Esophagus squamous epithelium (tissue), 5 donors: ENCODE measurements at regions not wholly inside any gene's neighbourhood (a gene's known extent, or its start where the extent isn't known, plus 50 kb on each side); places are given as distances from the start of the nearest gene placed in this dataset.

Experiments
- DNase-seq: peaks from one replicate; lab custom pipeline; 2025; lab: John Stamatoyannopoulos, UW
- H3K27ac ChIP-seq, 4 donors: fragments of 200-600 bp; sonication (generic); one replicate each; pipeline ENCODE4 v1.5.1; 2016 to 2019; ENCODE audit warnings: mild to moderate bottlenecking in 1 of 4
- H3K27me3 ChIP-seq, 4 donors: fragments of 200-600 bp; sonication (generic); 1 replicate in 3 of 4; 2 replicates in 1 of 4; pipeline versions ENCODE4 v1.5.1 to v1.6.0; 2017 to 2021; ENCODE audit warnings: antibody characterized with exemption in 1 of 4
- H3K36me3 ChIP-seq, 3 donors: fragments of 200-600 bp; sonication (generic); one replicate each; pipeline ENCODE4 v1.5.1; 2016 to 2019
- H3K4me1 ChIP-seq, 3 donors: fragments of 200-600 bp; sonication (generic); one replicate each; pipeline ENCODE4 v1.5.1; 2017 to 2019
- H3K4me3 ChIP-seq, 4 donors: fragments of 200-600 bp; sonication (generic); 1 replicate in 3 of 4; 2 replicates in 1 of 4; pipeline ENCODE4 v1.5.1; 2016 to 2019; ENCODE audit warnings: mild to moderate bottlenecking in 2 of 4, moderate library complexity in 1 of 4
- H3K9me3 ChIP-seq, 3 donors: fragments of 200-600 bp; sonication (generic); one replicate each; pipeline ENCODE4 v1.5.1; 2016 to 2019
- POLR2A ChIP-seq, 4 donors: fragments of 450-650 bp; IDR thresholded peaks; one replicate each; pipeline ENCODE4 v1.6.1; 2017; ENCODE audit warnings: antibody characterized with exemption in 4 of 4, mild to moderate bottlenecking in 4 of 4, moderate library complexity in 3 of 4
- WGBS, 2 donors: methylation state at CpG; one replicate each; pipeline ENCODE4 v1.1.5; 2018; 5-methylcytosine and 5-hydroxymethylcytosine counted together
- intact Hi-C: fragments of 100-400 bp; cut with DNase I; formaldehyde crosslinking; loops from one replicate; pipeline ENCODE4 v1.15.0; 2022
- TF ChIP-seq, protein P1 (sequence below), 6 experiments: fragments of 450-650 bp in 4 of 6; fragments of 200-600 bp in 2 of 6; sonication (generic) in 2 of 6; IDR thresholded peaks; one replicate each; pipeline ENCODE4 v1.5.1; 2016 to 2019; ENCODE audit warnings: antibody characterized with exemption in 6 of 6, mild to moderate bottlenecking in 4 of 6, moderate library complexity in 4 of 6
- donor health status: DM: yes; HTN: yes; CAD: no.

GRCh38 chr5:108484035-108484434, 102.1 kb upstream of the FBXL17 start:
- TF ChIP-seq, protein P1, sequence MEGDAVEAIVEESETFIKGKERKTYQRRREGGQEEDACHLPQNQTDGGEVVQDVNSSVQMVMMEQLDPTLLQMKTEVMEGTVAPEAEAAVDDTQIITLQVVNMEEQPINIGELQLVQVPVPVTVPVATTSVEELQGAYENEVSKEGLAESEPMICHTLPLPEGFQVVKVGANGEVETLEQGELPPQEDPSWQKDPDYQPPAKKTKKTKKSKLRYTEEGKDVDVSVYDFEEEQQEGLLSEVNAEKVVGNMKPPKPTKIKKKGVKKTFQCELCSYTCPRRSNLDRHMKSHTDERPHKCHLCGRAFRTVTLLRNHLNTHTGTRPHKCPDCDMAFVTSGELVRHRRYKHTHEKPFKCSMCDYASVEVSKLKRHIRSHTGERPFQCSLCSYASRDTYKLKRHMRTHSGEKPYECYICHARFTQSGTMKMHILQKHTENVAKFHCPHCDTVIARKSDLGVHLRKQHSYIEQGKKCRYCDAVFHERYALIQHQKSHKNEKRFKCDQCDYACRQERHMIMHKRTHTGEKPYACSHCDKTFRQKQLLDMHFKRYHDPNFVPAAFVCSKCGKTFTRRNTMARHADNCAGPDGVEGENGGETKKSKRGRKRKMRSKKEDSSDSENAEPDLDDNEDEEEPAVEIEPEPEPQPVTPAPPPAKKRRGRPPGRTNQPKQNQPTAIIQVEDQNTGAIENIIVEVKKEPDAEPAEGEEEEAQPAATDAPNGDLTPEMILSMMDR (IDR thresholded peaks at IDR 0.05) = no peak
- Histone ChIP-seq H3K4me3 (no peak overlapping the region), H3K4me1 (no peaks in the 10 kb centered on the region), H3K27me3 (no peaks in the 10 kb centered on the region), H3K36me3 (no peaks in the 10 kb centered on the region), H3K9me3 (no peaks in the 10 kb centered on the region), H3K27ac (no peak overlapping the region)
- no peak for DNase-seq
- intact Hi-C loops = no loop called here
- WGBS, 2 donors = 71 to 76% methylated on average over 3 of the region's 3 CpGs

- no peaks in the 10 kb centered on the region for H3K9me3 ChIP-seq
- TF ChIP-seq, protein P1 (IDR thresholded peaks at IDR 0.05) = no peak
- no peak for TF ChIP-seq POLR2A (IDR thresholded peaks at IDR 0.05)
- no peak for DNase-seq
- H3K36me3 ChIP-seq = no peaks in the 10 kb centered on the region
- 31 to 35% methylated on average over 8 of the region's 8 CpGs for WGBS, 2 donors
- no peaks in the 10 kb centered on the region for H3K4me1 ChIP-seq
- no peak overlapping the region for H3K27ac ChIP-seq
- no peaks in the 10 kb centered on the region for H3K27me3 ChIP-seq
- intact Hi-C loops = no loop called here
- no peak overlapping the region for H3K4me3 ChIP-seq
Observed at GRCh38 chr5:108481355-108481931, 99.5 kb upstream of the FBXL17 start.

DNA sequence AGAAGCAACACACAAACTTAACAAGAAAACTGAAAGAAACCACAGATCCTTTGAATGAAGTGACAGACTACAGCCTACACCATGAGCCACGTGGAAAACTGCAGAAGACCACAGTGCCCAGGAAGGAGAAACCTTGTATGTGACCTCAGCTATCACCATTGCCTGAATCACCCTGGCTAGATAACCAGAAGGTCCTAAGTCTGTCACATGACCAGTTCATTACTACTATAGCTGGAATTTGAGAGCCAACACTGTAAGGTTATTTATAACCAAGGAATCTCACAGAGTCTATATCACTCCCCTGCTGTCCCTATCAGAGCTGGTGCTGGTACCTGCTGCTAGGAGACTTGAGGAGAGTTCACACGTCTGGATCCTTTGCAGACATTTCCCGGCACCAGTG, 90.3 kb upstream of the FBXL17 start:
- Histone ChIP-seq H3K27ac (no peak overlapping the region), H3K27me3 (peaks cover 0 to 5% (median 0%) of the 10 kb centered on the region in 4 donors), H3K4me1 (no peaks in the 10 kb centered on the region), H3K4me3 (no peak overlapping the region), H3K36me3 (no peaks in the 10 kb centered on the region), H3K9me3 (no peaks in the 10 kb centered on the region)
- WGBS, 2 donors = 60 to 61% methylated on average over 1 to 2 of the region's 3 CpGs
- TF ChIP-seq, protein P1 (IDR thresholded peaks at IDR 0.05) = no peak
- TF ChIP-seq POLR2A (IDR thresholded peaks at IDR 0.05) = no peak
- intact Hi-C loops = no loop called here
- no peak for DNase-seq

- H3K27ac ChIP-seq = no peak overlapping the region
- H3K4me1 ChIP-seq = no peaks in the 10 kb centered on the region
- H3K27me3 ChIP-seq = no peaks in the 10 kb centered on the region
- WGBS, 2 donors = 65 to 81% methylated on average over 3 to 4 of the region's 4 CpGs
- DNase-seq = no peak
- intact Hi-C loops = no loop called here
- H3K4me3 ChIP-seq = no peak overlapping the region
- H3K36me3 ChIP-seq = no peaks in the 10 kb centered on the region
- no peak for TF ChIP-seq POLR2A (IDR thresholded peaks at IDR 0.05)
- TF ChIP-seq, protein P1 (IDR thresholded peaks at IDR 0.05) = no peak
- no peaks in the 10 kb centered on the region for H3K9me3 ChIP-seq
Observed at GRCh38 chr5:108467563-108467962, 85.7 kb upstream of the FBXL17 start.

- no peaks in the 10 kb centered on the region for H3K27me3 ChIP-seq
- no peaks in the 10 kb centered on the region for H3K36me3 ChIP-seq
- no peaks in the 10 kb centered on the region for H3K4me1 ChIP-seq
- no peak for TF ChIP-seq POLR2A (IDR thresholded peaks at IDR 0.05)
- TF ChIP-seq, protein P1 (IDR thresholded peaks at IDR 0.05) = no peak
- H3K4me3 ChIP-seq = no peak overlapping the region
- 43% methylated on average over 1 of the region's 1 CpG; no CpG with 5 or more reads in 1 of the 2 donors for WGBS, 2 donors
- H3K9me3 ChIP-seq = no peaks in the 10 kb centered on the region
- H3K27ac ChIP-seq = no peak overlapping the region
- no peak for DNase-seq
- intact Hi-C loops = no loop called here
Observed at GRCh38 chr5:108461628-108462367, 79.9 kb upstream of the FBXL17 start.
